MM.1S (cell line): ENCODE measurements at regions not wholly inside any gene's neighbourhood (a gene's known extent, or its start where the extent isn't known, plus 50 kb on each side); places are given as distances from the start of the nearest gene placed in this dataset.

Experiments used
- CTCF ChIP-seq: fragments of 300-600 bp; sonication (generic); IDR thresholded peaks from 2 replicates; pipeline ENCODE4 v1.5.1; 2016; ENCODE audit warnings: antibody characterized with exemption, low read length, mixed read lengths
- EZH2 ChIP-seq: fragments of 300-600 bp; sonication (generic); optimal IDR thresholded peaks from 2 replicates; pipeline ENCODE3; 2017; ENCODE audit warnings: low read depth, mild to moderate bottlenecking, antibody characterized with exemption, low read length, mixed read lengths
- EZH2phosphoT487 ChIP-seq: fragments of 300-600 bp; sonication (generic); IDR thresholded peaks from 2 replicates; pipeline ENCODE4 v1.6.1; 2018; ENCODE audit warnings: antibody characterized with exemption, low read length

- TF ChIP-seq CTCF (no peak), EZH2 (no peak), EZH2phosphoT487 (no peak)
Observed at GRCh38 chr9:8261737-8262136, 462.2 kb upstream of the DMAC1 start.
